ENCODE measurements at regions not wholly inside any gene's neighbourhood (a gene's known extent, or its start where the extent isn't known, plus 50 kb on each side); places are given as distances from the start of the nearest gene placed in this dataset.
"Not testable (repeated sequence)": the region's sequence is repeated elsewhere in the genome, so short reads cannot be mapped to it uniquely, and the experiment has no call there.

GRCh38 chr2:176428944-176429469, 159.8 kb downstream of the MTX2 start:
- not testable (repeated sequence) for H3K4me1 ChIP-seq (ENCODE audit: control insufficient read depth in 1 of 2, insufficient read depth in 2 of 2, low read length in 2 of 2); H3K4me3 ChIP-seq (ENCODE audit: low read depth in 1 of 2, low read length in 2 of 2); H3K27ac ChIP-seq (ENCODE audit: low read length); H3K36me3 ChIP-seq (ENCODE audit: control insufficient read depth in 1 of 2, insufficient read depth in 2 of 2, low read length in 2 of 2); H3K9me3 ChIP-seq (ENCODE audit: control insufficient read depth in 1 of 2, low read length in 2 of 2); H3K27me3 ChIP-seq (ENCODE audit: low read depth, low read length)

- peaks cover 0 to 5% of the 10 kb centered on the region in 2 donors for H3K9me3 ChIP-seq (ENCODE audit: control insufficient read depth in 1 of 2, low read length in 2 of 2)
- no peaks in the 10 kb centered on the region for H3K27me3 ChIP-seq (ENCODE audit: low read depth, low read length)
- no peaks in the 10 kb centered on the region for H3K36me3 ChIP-seq (ENCODE audit: control insufficient read depth in 1 of 2, insufficient read depth in 2 of 2, low read length in 2 of 2)
- H3K27ac ChIP-seq (ENCODE audit: low read length), result no peak overlapping the region
- H3K4me3 ChIP-seq (ENCODE audit: low read depth in 1 of 2, low read length in 2 of 2), result no peak overlapping the region
- H3K4me1 ChIP-seq (ENCODE audit: control insufficient read depth in 1 of 2, insufficient read depth in 2 of 2, low read length in 2 of 2), result no peaks in the 10 kb centered on the region
Observed at GRCh38 chr2:176432434-176432833, 163.2 kb downstream of the MTX2 start.

DNA sequence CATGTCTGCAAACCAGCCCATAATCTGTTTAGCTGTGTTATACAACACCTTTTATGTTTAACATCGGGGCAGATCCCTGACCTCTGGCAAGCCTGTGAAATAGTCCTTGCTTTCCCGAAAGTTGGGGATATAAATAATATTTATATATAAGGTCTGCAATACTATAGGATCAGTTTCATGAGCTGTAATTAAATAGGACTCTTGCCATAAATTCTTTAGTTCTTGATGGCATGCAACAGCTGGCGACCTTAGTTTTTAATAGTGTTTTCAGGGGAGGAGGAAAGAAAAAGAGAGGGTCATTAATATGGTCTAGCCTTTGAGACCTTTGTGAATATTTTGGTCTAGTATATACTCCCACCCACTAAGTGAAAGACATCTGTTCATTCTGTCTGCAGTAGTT, 166.5 kb downstream of the MTX2 start:
- H3K4me1 ChIP-seq (ENCODE audit: control insufficient read depth in 1 of 2, insufficient read depth in 2 of 2, low read length in 2 of 2), result no peaks in the 10 kb centered on the region
- H3K9me3 ChIP-seq (ENCODE audit: control insufficient read depth in 1 of 2, low read length in 2 of 2), result peaks cover 0 to 5% of the 10 kb centered on the region in 2 donors
- no peak overlapping the region for H3K4me3 ChIP-seq (ENCODE audit: low read depth in 1 of 2, low read length in 2 of 2)
- no peaks in the 10 kb centered on the region for H3K36me3 ChIP-seq (ENCODE audit: control insufficient read depth in 1 of 2, insufficient read depth in 2 of 2, low read length in 2 of 2)
- H3K27ac ChIP-seq (ENCODE audit: low read length), result no peak overlapping the region
- H3K27me3 ChIP-seq (ENCODE audit: low read depth, low read length), result no peaks in the 10 kb centered on the region

- no peak overlapping the region for H3K27ac ChIP-seq (ENCODE audit: low read length)
- no peaks in the 10 kb centered on the region for H3K9me3 ChIP-seq (ENCODE audit: control insufficient read depth in 1 of 2, low read length in 2 of 2)
- H3K27me3 ChIP-seq (ENCODE audit: low read depth, low read length), result no peaks in the 10 kb centered on the region
- no peaks in the 10 kb centered on the region for H3K36me3 ChIP-seq (ENCODE audit: control insufficient read depth in 1 of 2, insufficient read depth in 2 of 2, low read length in 2 of 2)
- no peaks in the 10 kb centered on the region for H3K4me1 ChIP-seq (ENCODE audit: control insufficient read depth in 1 of 2, insufficient read depth in 2 of 2, low read length in 2 of 2)
- no peak overlapping the region for H3K4me3 ChIP-seq (ENCODE audit: low read depth in 1 of 2, low read length in 2 of 2)
Observed at GRCh38 chr2:176443946-176444345, 174.7 kb downstream of the MTX2 start.

- no peaks in the 10 kb centered on the region for H3K4me1 ChIP-seq (ENCODE audit: control insufficient read depth in 1 of 2, insufficient read depth in 2 of 2, low read length in 2 of 2)
- H3K27ac ChIP-seq (ENCODE audit: low read length), result no peak overlapping the region
- no peaks in the 10 kb centered on the region for H3K9me3 ChIP-seq (ENCODE audit: control insufficient read depth in 1 of 2, low read length in 2 of 2)
- H3K4me3 ChIP-seq (ENCODE audit: low read depth in 1 of 2, low read length in 2 of 2), result no peak overlapping the region
- H3K36me3 ChIP-seq (ENCODE audit: control insufficient read depth in 1 of 2, insufficient read depth in 2 of 2, low read length in 2 of 2), result no peaks in the 10 kb centered on the region
- no peaks in the 10 kb centered on the region for H3K27me3 ChIP-seq (ENCODE audit: low read depth, low read length)
Observed at GRCh38 chr2:176445956-176446355, 176.7 kb downstream of the MTX2 start.

DNA sequence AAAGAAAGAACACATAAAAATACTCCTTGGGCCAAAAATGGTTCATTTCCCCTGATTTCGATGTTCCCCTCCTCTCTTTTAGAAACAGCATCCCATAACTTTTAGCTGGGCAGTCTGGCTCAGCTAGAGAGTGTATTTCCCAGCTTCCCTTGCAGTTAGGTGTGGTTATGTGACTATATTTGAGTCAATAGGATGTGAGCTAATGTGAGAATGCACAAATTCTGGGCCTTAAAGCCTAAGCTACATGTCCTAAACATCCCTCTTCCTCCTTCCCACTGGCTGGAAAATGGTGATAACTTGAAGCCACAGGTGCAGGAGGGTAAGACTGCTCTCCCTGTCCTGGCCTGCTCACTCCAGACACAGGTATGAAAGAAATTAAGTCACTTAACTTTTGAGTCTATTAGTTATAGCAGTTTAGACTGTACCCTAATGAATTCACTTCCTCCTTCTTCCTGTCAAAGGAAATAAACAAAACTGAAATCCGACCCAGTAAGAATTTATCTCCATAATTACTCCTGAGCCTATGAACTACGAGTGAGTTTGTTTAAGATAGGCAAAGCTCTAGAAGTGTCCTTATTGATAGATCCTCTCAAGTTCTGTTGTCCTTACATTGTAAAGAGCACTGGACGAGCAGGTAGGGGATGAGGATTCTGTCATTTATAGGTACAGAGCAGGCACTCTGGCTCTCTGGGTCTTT, 177.6 kb downstream of the MTX2 start:
- no peak overlapping the region for H3K27ac ChIP-seq (ENCODE audit: low read length)
- H3K27me3 ChIP-seq (ENCODE audit: low read depth, low read length), result no peaks in the 10 kb centered on the region
- no peaks in the 10 kb centered on the region for H3K4me1 ChIP-seq (ENCODE audit: control insufficient read depth in 1 of 2, insufficient read depth in 2 of 2, low read length in 2 of 2)
- no peak overlapping the region for H3K4me3 ChIP-seq (ENCODE audit: low read depth in 1 of 2, low read length in 2 of 2)
- no peaks in the 10 kb centered on the region for H3K36me3 ChIP-seq (ENCODE audit: control insufficient read depth in 1 of 2, insufficient read depth in 2 of 2, low read length in 2 of 2)
- no peaks in the 10 kb centered on the region for H3K9me3 ChIP-seq (ENCODE audit: control insufficient read depth in 1 of 2, low read length in 2 of 2)

DNA sequence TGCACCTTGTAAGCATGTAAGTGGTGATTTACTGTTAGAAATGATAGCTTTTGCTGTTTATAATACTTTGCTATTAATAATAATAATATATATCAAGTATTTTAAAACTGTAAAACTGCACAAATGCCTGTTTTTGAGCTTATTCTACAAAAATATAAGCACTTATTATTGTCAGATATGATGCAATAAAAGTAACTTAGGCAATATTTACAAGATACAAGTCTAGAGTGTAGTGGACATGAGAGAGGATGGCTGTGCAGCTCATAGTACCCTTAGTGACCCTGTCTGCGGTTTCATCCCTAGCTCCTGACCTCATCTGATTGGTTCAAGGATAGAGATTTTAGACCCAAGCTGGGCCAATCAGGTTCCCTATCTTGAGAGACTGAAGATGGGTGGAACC, 178.4 kb downstream of the MTX2 start:
- Histone ChIP-seq H3K4me1 (ENCODE audit: control insufficient read depth in 1 of 2, insufficient read depth in 2 of 2, low read length in 2 of 2) (no peaks in the 10 kb centered on the region), H3K9me3 (ENCODE audit: control insufficient read depth in 1 of 2, low read length in 2 of 2) (no peaks in the 10 kb centered on the region)

GRCh38 chr2:176449852-176450251, 180.6 kb downstream of the MTX2 start:
- no peak overlapping the region for H3K4me3 ChIP-seq (ENCODE audit: low read depth in 1 of 2, low read length in 2 of 2)
- no peaks in the 10 kb centered on the region for H3K27me3 ChIP-seq (ENCODE audit: low read depth, low read length)
- H3K36me3 ChIP-seq (ENCODE audit: control insufficient read depth in 1 of 2, insufficient read depth in 2 of 2, low read length in 2 of 2), result no peaks in the 10 kb centered on the region
- peaks cover 0 to 4% of the 10 kb centered on the region in 2 donors for H3K4me1 ChIP-seq (ENCODE audit: control insufficient read depth in 1 of 2, insufficient read depth in 2 of 2, low read length in 2 of 2)
- no peaks in the 10 kb centered on the region for H3K9me3 ChIP-seq (ENCODE audit: control insufficient read depth in 1 of 2, low read length in 2 of 2)
- no peak overlapping the region for H3K27ac ChIP-seq (ENCODE audit: low read length)

More for the DNA sequence above, 178.4 kb downstream of the MTX2 start:
- H3K27me3 ChIP-seq (ENCODE audit: low read depth, low read length), result no peaks in the 10 kb centered on the region
- H3K27ac ChIP-seq (ENCODE audit: low read length), result no peak overlapping the region
- no peak overlapping the region for H3K4me3 ChIP-seq (ENCODE audit: low read depth in 1 of 2, low read length in 2 of 2)
- H3K36me3 ChIP-seq (ENCODE audit: control insufficient read depth in 1 of 2, insufficient read depth in 2 of 2, low read length in 2 of 2), result no peaks in the 10 kb centered on the region

DNA sequence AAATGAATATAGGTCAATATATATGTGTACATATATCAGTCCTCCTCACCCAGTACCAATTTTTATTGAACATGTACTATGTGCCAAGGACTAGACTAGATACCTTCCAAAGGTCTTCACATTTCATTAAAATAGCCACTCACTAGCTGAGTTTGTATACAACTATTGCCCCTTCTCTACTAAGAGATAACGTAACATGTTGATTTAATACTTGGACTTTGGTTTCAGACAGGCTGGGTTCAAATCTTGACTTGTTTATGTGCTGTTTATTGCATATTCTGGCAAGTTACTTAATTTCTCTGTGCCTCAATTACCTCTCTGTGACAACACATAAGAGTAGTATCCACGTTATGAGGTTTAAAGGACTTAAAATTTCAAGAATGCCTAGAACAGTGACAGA, 184.5 kb downstream of the MTX2 start:
- H3K27ac ChIP-seq (ENCODE audit: low read length), result no peak overlapping the region
- H3K9me3 ChIP-seq (ENCODE audit: control insufficient read depth in 1 of 2, low read length in 2 of 2), result no peaks in the 10 kb centered on the region
- no peaks in the 10 kb centered on the region for H3K27me3 ChIP-seq (ENCODE audit: low read depth, low read length)
- no peak overlapping the region for H3K4me3 ChIP-seq (ENCODE audit: low read depth in 1 of 2, low read length in 2 of 2)
- H3K4me1 ChIP-seq (ENCODE audit: control insufficient read depth in 1 of 2, insufficient read depth in 2 of 2, low read length in 2 of 2), result peaks cover 0 to 6% of the 10 kb centered on the region in 2 donors
- H3K36me3 ChIP-seq (ENCODE audit: control insufficient read depth in 1 of 2, insufficient read depth in 2 of 2, low read length in 2 of 2), result no peaks in the 10 kb centered on the region

GRCh38 chr2:176454893-176455815, 185.9 kb downstream of the MTX2 start:
- H3K9me3 ChIP-seq (ENCODE audit: control insufficient read depth in 1 of 2, low read length in 2 of 2), result no peaks in the 10 kb centered on the region
- no peak overlapping the region for H3K27ac ChIP-seq (ENCODE audit: low read length)
- no peak overlapping the region for H3K4me3 ChIP-seq (ENCODE audit: low read depth in 1 of 2, low read length in 2 of 2)
- H3K4me1 ChIP-seq (ENCODE audit: control insufficient read depth in 1 of 2, insufficient read depth in 2 of 2, low read length in 2 of 2), result peaks cover 0 to 6% of the 10 kb centered on the region in 2 donors
- no peaks in the 10 kb centered on the region for H3K36me3 ChIP-seq (ENCODE audit: control insufficient read depth in 1 of 2, insufficient read depth in 2 of 2, low read length in 2 of 2)
- no peaks in the 10 kb centered on the region for H3K27me3 ChIP-seq (ENCODE audit: low read depth, low read length)

- H3K36me3 ChIP-seq (ENCODE audit: control insufficient read depth in 1 of 2, insufficient read depth in 2 of 2, low read length in 2 of 2), result no peaks in the 10 kb centered on the region
- peaks cover 0 to 6% of the 10 kb centered on the region in 2 donors for H3K4me1 ChIP-seq (ENCODE audit: control insufficient read depth in 1 of 2, insufficient read depth in 2 of 2, low read length in 2 of 2)
- H3K4me3 ChIP-seq (ENCODE audit: low read depth in 1 of 2, low read length in 2 of 2), result no peak overlapping the region
- peak overlapping the region; percentile 5 for H3K27ac ChIP-seq (ENCODE audit: low read length)
- H3K9me3 ChIP-seq (ENCODE audit: control insufficient read depth in 1 of 2, low read length in 2 of 2), result no peaks in the 10 kb centered on the region
- no peaks in the 10 kb centered on the region for H3K27me3 ChIP-seq (ENCODE audit: low read depth, low read length)
Observed at GRCh38 chr2:176455816-176456291, 186.6 kb downstream of the MTX2 start.
